ENCODE measurements at regions not wholly inside any gene's neighbourhood (a gene's known extent, or its start where the extent isn't known, plus 50 kb on each side); places are given as distances from the start of the nearest gene placed in this dataset.

DNA sequence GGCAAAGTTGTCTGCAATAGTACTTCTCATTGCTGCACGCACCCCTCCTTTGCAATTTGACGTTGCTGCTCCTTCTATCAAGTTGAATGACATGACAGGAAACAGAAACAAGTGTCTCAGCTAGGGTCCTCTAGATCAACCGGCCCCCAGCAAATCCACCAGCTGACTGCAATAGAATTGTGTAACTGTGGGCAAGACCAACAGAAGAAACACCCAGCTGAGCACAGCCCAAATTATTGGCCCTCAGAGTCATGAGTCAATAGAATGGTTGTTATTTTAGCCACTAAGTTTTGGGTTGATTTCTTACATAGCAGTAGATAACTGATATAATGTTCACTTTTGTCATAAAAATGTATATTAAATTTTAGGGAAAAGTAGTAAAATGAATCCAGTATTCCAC is 202.7 kb downstream of the MAFB start:
- no peak for DNase-seq

DNA sequence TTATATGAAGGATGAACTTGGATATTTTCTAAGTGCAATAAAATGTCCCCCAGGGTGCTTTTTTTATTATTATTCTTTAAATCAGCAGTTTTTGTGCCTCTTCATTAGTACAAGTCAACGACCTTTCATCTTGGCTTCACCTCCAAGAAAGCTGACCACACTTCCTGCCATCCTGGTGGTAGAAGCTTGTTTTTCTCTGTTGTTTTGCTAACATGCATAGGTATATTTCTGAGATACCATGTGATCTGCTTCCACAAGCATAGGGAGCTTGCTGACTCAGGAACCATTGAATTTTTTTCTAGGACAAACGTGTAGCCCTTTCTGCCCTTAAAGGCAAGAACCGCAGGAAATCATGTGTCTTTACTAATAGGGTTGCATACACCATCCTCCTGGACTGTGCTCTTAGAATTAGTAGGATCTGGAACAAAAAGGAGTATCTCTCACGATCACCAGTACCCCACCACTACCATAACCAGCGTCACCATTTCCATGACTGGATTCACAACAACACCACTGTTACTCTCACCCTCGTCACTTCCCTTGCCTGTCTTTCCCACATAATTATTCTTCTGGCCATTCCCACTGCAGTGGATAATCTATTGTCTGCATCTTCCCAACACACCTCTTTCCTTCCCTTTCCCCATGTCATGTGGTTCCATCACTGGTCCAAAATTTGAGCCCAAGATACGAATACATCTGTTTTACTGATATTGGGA is 207.1 kb downstream of the MAFB start:
- DNase-seq = no peak

DNA sequence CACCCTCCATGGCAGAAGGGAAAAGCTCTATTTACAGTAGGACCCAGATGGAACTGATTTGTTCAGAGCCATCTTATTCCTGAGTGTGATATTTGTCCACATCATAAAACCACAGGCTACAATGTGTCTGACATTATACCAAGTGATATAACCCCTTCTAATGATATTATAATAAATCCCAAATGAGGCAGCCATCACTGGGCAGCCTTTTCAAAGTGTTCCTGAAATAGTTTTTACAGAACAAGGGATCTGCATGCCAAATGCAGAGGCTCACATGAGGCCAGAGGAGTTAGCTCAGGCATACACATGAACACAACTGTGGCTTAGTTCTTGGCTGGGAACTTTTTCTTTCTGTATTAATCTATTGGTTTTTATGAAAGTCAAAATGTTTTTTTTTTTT is 207.7 kb downstream of the MAFB start:
- no peak for DNase-seq

DNA sequence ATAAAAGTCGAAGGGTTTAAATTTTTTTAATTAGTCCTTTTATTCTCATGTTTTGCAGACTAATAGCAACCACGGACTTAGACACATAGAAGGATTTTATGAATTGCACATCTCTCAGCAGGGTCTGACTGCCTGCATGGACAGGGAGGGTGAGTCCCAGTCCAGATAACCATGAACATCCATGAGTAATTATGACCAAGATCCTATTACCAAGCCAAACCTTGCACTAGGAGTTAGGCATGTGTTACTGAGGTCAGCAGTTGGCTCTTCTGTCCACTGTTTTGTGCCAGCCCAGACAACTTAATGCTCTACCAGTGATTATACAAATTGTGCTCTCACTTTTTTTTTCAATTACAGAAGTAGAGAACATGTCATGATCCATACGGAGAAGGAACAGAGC is 211.2 kb downstream of the MAFB start:
- no peak for DNase-seq

DNA sequence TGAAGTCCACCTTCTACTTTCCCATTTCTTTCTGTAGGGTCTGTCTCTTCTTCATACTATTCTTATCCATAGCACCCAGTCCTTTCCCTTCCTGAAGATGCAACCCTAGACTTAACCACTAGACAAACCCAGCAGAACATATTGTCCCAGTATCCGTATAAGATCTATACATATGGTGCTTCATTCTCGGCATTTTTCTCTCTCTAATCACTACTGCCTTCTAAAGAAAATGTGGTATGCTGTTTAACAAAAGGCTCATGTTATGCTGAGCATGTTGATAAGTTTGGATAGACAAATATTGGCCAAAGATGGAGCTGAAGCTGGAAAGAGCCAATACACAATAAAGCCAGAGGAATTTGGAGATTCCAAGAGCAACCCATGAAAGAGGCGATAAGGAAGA is 212.6 kb downstream of the MAFB start:
- no peak for DNase-seq

DNA sequence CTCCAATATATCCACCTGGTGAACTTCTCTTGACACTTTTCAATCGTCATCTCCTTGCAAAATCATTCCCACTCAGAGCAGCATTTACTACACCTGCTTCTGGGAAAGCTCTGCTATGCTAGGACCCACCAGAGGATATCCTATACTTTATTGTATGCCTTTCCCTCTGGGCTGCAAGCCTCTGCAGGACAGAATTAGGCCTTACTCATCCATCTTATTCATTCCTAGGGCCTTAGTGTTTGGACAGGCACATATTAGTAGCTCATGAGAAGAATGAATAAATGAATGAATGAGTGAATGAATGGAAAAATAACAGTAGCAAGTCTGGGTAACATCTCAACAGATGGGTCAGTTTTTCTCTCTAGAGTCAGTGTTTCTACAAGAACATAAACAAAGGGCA is 216.1 kb downstream of the MAFB start:
- DNase-seq = no peak

DNA sequence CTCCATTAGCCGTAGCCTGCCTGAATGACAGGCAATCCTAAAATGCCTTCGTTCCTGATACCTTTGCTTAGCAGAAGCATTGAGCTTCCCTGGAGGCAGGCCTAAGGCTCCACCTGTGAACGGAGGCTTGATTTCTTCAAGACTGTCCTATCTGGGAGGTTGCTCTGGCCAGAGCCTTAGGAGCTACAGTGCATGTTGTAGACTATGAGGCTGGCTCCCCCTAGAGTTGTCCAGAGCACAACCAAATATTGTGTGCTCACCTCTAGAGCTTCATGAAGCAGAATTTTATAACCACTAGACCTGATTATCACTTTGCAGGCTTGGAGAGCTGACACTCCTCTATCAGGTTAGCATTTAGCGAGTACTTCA is 217.8 kb downstream of the MAFB start:
- DNase-seq = peak; percentile 10

DNA sequence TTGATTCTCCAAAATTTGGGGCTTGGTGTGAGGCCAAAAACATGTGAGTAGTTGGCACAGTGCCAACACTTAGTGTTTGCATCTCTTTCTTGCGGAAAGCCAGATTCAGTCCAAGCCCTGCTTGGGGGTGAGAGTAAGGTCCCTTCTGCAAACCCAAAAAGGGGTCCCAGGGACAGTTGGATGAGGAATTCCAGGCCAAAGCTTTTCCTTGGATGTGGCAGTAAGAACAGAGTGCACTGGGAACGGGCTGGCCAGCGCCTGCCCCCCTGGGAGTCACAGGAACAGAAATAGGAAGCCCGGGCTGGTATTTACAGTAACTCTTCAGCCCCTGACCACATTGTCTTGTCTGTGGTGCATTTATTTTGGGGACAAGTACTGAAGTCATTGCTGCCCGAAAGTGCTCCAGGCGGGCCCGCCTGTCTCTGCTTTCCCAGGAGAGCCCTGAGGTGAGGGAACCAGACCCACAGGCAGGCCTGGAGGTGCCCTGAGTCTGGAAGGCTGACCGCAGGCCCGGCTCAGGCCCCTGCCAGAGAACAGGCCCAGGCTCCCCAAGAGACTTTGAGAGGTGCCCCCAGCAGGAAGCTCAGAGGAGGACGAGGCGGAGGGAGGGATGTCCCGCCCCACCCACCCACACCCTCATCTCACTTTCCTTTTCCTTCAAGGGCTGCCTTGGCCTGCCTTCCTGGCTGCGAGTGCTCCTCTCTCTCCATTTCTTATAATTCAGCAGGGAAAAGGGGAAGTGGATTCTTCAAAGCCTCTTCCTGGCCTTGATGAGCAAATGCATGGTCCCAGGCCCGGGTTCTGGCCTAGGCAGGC is 218.4 kb downstream of the MAFB start:
- no peak for DNase-seq

DNA sequence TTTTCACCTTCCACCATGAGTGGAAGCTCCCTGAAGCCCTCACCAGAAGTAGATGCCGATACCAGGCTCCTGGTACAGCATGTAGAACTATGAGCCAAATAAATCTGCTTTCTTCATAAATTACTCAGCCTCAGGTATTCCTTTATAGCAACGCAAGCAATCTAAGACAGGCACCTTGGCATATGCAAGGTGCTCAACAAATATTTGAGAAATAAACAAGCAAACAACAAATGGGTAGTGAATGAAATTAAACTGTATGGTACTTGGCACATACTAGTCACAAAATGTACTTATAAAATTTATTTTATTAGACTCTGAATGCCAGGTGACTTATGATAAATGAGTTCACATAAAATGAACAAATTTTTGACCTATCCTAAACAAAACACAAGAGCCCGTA is 220.3 kb downstream of the MAFB start:
- DNase-seq = no peak

DNA sequence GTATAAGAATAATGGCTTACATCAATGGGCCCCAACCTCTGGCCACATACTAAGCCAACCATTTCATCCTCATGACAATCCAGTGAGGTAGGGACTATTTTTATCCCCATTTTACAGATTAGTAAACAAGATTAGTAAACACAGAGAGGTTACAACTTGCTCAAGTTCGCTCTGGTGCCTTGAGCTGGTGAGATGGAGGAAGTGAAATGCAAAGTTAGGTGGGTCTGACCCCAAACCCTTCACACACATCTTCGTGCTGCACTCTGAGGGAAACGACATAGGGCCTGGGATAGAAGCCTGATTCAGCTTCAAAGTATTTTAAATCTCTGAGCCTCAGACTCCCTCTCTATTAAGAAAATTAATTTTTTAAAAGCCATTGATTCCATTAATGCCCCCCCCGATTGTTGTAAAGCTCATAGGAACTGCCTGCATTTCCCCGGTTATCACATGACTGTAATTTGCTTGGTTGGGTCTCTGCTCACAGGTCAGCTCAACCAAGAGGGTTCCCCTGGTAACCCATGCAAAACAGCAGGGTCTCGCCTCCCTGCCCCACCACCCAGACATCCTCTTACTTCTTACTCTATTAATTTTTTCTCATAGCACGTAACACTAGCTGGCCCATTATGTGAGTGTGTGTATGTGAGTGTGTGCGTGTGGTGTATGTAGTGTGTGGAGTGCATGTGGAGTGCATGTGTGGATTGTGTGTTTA is 221.2 kb downstream of the MAFB start:
- DNase-seq = no peak

DNA sequence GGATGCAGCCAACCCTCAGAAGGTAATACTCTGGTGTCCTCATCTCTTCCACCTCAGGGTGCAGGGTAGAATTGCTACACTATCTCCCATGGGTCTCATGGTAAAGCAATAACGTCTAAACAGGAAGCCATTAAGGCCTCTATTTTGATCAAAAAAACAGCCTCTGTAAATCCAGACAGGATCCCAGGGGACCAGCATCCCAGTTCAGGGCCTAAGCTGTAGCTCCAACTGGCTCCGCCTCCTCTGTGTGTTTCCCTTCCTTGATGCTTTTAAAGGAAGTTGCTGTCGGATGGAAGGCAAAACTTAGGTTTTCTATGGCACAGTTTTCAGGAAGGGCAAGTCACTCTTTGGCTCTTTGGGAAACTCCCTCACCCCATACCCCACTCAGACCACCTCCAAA is 222.0 kb downstream of the MAFB start:
- DNase-seq = no peak

DNA sequence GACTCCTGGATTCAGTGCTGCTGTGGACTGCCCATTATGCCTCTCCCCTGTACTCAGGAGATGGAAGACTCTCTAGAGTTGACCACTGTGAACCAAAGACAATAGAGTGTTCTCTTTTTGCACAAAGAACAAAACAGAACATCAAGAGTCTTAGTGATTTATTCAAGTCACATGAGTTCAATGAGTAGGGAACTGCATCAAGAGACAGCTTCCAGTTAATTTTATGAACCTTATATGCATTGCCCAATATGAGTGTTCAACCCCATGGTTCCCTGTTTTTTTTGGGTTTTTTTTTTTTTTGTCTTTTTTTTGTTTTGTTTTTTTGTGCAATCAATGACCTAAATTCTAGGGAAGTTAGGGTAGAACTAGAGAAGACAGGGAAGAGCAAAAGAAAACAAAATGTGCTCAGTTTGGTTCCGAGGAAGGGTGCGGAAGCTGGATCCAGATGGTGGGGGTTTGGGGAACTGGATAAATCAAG is 224.3 kb downstream of the MAFB start:
- no peak for DNase-seq

DNA sequence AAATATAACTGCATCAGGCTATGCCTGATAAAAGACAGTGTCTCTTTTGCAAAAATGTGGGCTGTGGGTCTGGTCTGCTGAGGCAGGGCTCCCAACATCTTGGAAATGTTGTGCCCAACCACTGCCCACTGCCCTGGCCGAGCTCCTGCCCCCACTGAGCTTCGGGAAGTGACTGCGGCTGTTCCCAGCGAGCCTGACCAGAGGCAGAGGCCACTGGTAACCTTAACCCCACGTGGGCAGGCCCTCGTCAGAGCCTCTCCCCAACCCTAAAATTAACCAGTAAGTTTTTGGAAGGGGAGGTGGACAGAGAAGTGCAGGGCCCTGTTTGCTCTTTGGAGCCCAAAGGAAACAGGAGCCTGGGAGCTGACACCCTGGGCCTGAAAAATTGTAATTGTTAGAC is 225.9 kb downstream of the MAFB start:
- DNase-seq = no peak

DNA sequence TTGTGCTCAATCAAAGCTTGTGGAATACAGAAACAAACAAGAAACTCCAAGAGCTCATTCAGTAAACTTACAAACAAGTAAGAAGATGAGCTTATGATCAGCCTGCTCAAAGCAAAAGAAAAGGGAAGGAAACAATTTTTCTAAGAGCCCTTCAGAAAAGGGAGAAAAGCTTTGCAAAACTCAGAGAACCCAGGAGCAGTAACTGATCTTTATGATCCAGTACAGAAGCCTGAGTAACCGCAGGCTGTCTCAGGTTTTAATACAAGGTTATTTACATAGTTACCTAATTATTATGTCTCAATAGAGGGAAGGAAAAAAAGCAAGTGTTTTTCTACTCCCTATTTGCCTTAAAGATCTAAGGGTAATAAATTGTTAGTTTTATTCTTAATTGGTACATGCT is 226.5 kb downstream of the MAFB start:
- DNase-seq = no peak

DNA sequence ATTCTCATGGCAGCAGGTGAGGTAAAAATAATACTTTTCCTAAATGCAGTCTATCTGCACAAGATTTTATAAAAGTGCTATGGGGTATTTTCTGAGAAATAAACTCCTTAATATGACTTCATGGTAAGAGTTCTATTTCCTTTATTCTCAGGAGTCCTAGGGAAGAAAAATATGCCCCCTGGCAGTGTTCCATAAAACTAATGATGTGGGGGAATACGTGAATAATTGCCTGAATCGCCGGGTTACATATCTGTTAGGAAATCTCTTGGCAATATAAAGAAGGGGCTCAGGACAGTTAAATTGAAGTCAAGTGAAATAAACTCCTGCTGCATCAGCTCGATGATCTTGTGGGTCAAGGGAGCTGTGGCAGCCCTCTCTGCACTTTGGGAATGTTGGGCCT is 229.7 kb downstream of the MAFB start:
- DNase-seq = no peak

DNA sequence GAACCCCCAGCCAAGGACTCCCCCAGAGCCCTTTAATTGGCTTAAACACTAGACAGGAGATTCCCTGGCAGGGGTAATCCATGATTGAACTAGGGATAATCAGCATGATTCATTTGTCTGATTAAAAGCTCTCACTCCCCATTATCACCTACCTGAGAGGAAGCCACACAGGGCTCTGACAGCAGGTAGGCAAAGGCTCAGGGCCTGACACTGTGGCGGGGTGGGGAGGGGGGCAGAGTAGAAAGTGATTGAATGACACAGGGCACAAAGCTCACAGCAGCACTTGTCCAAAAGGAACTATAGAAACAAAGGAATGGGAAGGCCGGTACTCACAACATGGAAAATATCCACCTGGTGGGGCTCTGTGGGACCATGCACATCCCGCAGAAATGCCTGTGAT is 231.6 kb downstream of the MAFB start:
- DNase-seq = no peak

DNA sequence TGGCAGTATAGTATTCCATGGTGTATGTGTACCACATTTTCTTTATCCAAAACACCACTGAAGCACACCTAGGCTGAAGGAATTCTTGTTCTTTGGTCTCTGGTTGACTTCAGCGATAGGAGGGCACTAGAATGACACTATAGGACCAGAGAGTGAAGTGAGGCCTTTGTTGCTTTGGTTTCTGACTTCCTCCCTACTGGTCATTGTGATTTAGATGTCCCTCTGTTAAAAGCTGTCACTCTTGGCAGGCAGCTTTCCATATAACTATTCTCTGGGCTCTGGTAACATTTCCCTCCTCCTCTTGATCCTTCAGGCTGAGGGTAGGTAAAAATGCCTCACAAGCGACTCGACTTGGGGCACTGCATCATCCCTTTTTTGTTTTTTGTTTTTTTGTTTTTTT is 236.3 kb downstream of the MAFB start:
- DNase-seq = no peak

DNA sequence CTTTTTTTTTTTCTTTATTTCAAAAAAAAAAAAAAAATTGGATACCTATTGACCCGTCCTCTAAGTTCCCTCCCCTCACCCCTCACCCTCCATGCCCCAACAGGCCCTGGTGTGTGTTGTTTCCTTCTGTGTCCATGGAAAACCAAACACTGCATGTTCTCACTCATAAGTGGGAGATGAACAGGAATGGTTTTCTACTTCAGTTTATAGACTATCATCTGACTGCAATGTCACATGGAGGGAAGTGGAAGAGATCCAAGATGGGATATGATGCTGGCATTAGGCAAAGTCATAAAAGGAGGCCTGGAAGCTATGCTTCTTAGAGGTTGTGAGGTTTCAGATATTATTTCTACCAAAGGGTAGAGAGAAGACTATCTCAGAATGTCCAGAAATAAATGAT is 237.5 kb downstream of the MAFB start:
- DNase-seq = no peak

DNA sequence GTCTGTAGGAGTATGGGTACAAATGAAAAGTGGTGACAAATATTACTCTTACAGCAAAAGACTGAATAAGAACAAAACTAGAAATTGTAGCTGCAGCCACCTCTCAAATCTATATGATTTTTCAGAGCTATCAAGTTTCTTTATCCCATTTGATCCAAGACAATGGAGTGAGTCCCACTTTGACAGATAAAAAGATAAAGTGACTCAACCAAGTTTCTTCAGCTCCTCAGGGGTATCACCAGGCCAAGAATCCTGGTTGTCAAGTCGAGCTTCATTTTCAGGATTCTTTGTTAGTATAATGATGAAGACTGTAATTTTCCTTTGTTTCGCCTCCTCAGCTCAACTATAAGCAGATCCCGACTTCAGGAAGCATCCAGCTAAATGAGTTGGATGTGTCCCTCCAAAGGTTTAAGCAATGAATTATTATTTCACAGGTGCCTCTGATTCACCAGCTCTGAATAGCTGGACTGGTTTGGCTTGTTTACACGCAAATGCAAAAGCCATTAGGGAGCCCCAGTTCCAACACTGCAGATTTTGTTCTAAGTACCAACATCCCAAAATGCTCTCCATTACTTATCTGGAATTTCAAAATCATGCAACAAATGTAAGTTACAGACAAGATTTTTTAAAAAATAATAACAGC is 238.9 kb downstream of the MAFB start:
- no peak for DNase-seq

DNA sequence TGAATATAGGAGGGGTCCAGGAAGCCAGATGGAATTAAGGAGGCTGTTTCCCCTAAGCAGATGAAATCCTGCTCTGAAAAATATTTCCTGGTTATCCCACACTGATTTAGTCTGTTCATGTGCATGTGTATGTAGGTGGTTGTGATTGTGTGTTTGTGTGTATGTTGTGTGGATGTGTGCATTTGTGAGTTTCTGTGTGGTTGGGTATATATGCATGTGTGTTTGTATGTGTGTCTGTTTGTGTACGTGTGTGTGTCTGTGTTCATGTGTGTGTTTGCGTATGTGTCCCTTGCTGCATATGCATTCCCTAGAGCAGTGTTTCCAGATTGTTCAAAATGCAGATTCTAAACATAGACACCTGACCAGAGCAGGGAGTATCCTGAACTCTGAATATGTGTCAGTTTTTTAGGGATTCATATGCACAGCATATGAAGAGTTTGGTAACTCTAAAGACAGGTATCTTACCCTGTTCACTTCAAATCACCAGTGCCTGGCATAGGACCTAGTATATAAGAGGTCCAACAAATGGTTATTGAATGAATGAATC is 239.8 kb downstream of the MAFB start:
- DNase-seq = no peak

DNA sequence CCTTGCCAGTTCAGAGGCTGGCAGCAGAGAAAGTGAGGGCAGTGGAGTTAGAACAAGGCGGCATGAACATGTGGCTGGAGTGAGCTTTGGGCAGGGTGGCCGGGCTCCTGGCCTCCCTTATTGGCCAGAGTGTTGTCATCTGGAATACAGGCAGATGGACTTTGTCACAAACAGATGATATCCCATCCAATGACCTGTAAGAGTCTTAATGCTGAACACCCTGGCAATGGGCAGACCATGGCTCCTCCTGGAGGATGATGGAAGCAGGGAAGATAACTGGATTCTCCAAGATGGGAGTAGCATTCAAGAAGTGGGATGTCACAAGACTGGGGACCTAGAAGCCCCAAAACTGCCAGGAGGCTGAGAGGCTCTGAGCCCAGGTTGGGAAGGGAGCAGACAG is 242.1 kb downstream of the MAFB start:
- no peak for DNase-seq

DNA sequence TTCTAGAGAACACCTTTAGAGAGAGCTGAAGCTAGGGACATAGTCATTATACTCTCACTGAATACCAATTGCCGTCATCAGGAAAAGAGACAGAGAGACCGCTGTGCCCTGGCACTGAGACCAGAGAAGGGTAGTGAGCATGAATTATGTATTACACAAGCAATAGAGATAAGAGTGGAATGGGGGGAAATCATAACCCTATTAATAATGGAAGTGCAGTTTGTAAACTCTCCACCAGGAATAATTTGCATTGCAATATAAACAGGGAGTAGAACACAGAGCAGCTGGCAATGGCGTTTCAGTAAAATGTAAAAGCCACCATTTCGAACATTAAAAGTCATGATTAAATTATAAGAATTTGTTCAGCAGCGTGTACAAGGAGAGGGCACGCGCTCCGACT is 244.5 kb downstream of the MAFB start:
- no peak for DNase-seq

DNA sequence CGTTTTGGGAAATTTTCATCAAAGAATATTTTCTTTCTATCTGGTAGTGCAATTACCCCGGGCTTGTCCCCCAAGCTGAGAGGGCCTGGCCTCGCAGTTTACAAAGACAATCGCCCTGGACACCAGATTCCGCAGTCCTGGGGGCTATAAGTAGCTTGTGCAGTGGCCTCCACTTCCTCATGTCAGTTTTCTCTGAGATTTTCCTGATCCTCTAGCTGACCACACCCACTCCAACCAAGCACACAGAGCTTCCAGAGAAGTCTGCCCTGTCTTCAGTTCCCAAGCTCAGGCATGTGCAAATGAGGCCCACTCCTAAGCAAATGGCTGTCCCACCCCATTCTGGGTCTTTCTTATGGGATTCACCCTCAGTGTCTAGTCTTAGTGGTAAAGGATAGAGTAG is 245.3 kb downstream of the MAFB start:
- no peak for DNase-seq

Data from NCI-H69 (cell line).